ENCODE measurements at regions not wholly inside any gene's neighbourhood (a gene's known extent, or its start where the extent isn't known, plus 50 kb on each side); places are given as distances from the start of the nearest gene placed in this dataset.

- no peak for DNase-seq
Observed at GRCh38 chr7:118713039-118713438, 488.5 kb downstream of the ANKRD7 start.

DNA sequence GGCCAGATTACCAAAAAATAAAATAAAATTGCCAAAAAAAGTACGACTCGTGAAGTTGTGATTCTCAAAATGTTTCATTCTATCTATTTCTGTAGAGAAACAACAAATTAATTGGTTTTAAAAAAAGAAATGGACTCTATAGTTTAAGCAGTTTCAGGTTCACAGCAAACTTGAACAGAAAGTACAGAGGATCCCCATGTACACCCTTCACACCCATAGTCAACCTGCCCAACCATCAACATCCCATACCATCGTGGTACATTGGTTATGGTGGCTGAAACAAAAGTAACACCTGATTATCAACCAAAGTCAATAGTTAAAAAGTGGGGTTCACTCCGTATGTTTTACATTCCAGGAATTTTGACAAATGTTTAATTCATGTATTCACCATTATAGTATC is 496.1 kb downstream of the ANKRD7 start:
- DNase-seq = no peak

GRCh38 chr7:118731854-118732253 is 507.4 kb downstream of the ANKRD7 start:
- no peak for DNase-seq

DNA sequence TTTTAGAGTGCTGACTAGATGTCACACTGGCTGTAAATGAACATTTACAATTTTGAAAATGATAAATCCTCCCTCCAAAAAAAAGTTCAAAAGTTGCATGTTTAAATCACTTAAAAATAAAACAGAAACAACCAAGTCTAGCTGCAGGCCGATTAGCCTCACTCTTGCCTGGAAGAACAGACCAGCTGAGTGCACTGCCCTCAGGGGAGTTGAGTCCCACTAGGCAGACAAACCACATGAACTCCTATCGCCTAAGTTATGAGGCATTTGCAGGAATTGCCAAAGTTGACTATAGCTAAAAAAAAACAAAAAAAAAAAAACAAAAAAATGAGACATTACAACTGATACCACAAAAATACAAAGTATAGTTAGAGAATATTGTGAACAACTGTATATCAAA is 510.0 kb downstream of the ANKRD7 start:
- DNase-seq = no peak

GRCh38 chr7:118735441-118735840 is 510.9 kb downstream of the ANKRD7 start:
- no peak for DNase-seq

DNA sequence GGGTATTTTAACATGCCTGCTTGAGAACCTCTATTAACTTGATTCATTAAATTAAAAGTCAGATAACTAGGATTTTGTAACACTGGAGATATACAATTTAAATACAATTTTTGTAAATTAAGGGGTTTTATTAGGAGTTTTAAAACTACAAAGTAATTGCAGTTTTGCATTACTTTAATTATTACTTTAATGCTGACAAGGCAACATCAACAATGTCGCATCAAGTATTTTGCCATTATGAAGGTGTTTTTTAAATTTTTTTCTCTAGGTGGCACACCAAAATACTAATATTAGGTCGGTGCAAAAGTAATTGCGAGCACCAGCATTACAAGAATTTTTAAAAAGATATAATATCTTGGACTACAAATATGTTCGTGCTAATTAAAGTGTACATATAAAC is 513.4 kb downstream of the ANKRD7 start:
- DNase-seq = no peak

GRCh38 chr7:118745927-118746326 is 521.4 kb downstream of the ANKRD7 start:
- no peak for DNase-seq

- no peak for DNase-seq
Observed at GRCh38 chr7:118747473-118747872, 523.0 kb downstream of the ANKRD7 start.

DNA sequence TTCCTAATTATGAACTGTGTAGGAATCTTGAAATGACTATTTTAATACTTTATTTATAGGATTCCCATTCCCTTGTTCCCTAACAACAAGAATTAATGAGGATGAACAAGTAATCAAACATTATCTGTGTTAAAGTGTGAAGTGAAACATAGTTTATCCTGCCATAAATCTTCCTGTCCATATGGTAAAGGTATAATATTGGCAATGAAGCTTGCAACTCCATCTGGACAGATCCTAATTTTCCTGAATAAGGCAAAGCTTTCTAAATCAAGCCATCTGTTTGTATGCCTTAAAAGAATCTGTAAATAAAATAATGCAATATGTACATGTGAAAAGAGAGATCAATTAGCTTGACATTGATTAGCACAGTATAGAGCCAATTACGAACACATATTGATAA is 529.0 kb downstream of the ANKRD7 start:
- DNase-seq = no peak

DNA sequence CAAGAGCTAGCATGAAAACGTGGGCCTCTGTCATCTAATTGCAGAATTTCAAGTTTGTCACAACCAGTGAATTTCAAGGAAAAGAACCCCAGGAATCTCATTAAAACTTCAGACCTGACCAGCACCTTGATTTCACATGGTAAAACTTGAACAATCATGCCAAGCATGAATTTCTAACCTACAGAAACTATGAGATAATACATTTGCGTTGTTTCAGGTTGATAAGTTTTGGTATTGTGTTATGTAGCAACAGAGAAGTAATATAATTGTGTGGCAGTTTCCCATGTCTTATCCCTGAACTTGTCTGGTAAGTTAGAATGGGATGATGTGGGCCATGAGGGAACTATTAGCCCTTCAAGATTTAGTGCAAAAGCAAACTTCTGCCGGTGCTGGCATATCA is 530.1 kb downstream of the ANKRD7 start:
- DNase-seq = no peak

DNA sequence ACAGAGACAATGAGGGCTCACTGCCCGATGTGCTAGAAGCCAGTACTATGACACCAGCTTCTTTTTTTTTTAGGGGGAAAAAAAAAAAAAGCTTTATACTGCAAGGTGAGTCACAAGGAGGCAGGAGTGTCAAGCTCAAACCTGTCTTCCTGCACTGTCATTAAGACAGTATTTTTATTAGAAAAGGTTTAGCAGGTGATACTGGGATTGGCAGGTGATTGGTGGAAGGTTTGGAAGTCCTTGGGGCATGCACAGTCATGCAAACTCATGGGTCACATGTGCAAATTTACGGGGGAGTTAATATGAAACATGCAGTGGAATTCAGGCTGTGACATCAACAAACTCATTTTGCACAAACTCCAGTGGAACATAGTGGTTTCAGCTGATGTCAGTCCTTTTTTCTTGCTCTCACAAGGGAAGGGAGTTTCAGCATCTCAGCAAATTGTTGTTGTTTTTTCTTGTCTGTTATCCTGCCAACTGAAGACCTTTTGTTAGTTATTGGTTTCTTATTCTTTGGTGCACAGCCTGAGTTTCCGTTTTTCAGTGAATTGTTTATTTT is 530.6 kb downstream of the ANKRD7 start:
- no peak for DNase-seq

DNA sequence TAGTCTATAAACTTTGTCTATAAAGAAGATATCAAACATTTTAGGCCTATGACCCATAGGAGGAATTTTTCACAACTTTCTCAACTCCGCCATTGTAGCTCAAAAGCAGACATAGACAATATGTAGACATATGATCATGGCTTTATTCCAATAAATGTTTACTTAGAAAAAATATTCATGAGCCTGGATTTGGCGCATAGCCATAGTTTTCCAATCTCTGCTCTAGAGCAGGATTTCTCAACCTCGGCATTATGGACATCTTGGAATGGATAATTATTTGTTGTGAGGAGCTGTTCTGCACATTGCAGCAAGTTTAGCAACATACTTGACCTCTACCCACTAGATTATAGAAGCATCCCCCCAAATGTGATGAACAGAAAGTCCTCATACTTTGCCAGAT is 532.6 kb downstream of the ANKRD7 start:
- no peak for DNase-seq

DNA sequence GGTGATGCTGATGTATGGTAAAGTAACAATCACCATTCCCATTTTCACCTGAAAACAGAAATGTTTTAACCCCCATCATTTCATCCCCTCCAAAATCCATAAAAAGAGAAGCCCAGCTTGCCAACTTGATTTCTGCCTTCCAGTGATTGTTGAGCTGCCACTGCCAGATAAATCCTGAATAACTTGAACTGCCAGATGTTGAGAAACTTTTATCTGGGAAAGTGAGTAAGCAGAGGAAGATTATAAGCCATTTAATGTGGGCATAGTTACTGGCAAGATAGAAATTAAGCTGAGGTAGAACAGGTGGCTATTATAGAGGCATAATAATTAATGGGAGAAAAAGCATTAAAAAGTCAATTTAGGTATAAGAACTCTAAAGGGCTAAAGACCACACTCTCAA is 534.1 kb downstream of the ANKRD7 start:
- no peak for DNase-seq

GRCh38 chr7:118759921-118760320 is 535.4 kb downstream of the ANKRD7 start:
- DNase-seq = no peak

DNA sequence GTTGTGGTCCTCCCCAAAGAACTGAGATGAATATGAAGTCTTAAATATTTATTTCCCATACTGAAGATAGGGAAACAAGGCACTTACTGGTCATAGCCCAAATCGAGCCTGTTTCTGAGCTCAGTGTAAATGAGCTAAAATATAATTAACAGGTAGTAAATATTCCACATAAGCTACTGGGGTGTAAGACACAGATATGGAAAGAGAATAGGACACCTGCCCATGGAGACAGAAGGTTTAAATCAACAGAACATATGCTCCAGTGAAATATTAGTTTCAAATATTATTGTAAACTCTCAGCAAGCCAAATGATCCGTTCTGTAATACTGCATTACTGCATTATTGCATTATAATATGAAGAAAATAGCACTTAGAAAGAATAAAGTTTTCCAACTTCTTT is 537.9 kb downstream of the ANKRD7 start:
- DNase-seq = no peak

DNA sequence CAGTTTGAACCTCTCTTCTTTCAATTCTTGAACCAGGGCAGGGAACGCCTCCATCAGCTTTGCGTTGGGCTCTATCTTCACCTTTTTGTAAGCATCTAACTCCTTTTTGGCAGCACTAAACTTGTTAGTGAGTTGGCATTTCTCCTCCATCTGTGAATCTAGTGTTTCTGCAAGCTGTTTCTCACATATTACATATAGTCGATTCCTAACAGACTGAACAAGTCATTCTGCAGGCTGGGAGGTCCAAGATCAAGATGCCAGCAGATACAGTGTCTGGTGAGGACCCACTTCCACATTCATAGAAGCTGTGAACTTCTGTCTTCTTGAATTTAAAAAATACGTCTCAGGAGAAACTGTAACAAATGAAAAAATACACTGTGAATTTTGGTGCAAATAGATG is 539.7 kb downstream of the ANKRD7 start:
- no peak for DNase-seq

GRCh38 chr7:118771672-118772071 is 547.2 kb downstream of the ANKRD7 start:
- DNase-seq = no peak

- no peak for DNase-seq
Observed at GRCh38 chr7:118777308-118777707, 552.8 kb downstream of the ANKRD7 start.

GRCh38 chr7:118792682-118793081 is 568.2 kb downstream of the ANKRD7 start:
- DNase-seq = no peak

DNA sequence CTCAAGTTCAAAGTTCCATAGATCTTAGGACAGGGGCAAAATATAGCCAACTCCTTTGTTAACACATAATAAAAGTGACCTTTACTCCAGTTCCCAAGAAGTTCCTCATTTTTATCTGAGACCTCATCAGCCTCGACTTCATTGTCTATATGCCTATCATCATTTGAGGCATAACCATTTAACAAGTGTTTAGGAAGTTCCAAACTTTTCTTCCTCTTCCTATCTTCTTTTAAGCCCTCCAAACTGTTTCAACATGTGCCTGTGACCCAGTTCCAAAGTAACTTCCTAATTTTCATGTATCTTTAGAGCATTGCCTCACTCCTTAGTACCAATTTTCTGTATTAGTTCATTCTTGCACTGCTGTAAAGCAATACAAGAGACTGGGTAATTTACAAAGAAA is 569.1 kb downstream of the ANKRD7 start:
- peak; percentile 12 to 25 for DNase-seq

DNA sequence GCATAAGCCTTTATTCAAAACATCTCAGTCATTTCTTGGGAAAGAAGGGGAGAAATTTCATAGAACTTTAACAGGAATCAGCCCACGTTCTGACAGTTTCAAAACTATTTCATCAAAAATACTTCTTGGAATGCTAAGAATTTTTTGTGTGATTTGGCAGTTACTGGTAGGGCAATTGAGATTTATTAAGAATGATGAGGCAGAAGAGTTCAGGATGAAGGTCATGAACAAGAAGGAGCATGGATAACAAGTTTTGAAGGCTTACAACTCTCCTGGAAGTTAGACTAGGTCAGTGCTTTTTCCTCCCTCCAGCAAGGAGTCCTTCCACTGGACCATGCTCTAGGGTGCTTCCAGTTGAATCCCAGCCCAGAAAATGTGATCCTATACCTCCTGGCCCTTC is 569.9 kb downstream of the ANKRD7 start:
- DNase-seq = no peak

GRCh38 chr7:118801366-118801765 is 576.9 kb downstream of the ANKRD7 start:
- DNase-seq = no peak

GRCh38 chr7:118802726-118803125 is 578.2 kb downstream of the ANKRD7 start:
- no peak for DNase-seq

GRCh38 chr7:118826246-118826645 is 601.7 kb downstream of the ANKRD7 start:
- no peak for DNase-seq

DNA sequence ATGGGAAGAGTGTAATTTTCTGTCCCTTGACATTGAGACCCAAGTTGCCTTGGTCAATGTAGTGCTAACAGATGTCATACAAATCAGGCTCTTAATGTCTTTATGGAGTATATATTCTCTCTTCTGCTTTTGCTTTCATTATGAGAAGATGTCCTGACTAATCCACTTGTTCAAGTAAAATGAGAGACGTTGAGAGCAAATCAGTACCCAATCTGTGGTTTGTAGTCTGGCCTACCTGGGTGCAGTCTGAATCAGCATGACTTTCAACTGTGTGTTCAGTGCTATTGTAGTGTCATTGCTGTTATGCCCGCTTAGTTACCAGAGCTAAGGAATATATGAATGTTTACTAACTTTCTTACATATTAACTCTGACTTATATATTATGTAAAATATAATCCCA is 612.4 kb downstream of the ANKRD7 start:
- DNase-seq = no peak

DNA sequence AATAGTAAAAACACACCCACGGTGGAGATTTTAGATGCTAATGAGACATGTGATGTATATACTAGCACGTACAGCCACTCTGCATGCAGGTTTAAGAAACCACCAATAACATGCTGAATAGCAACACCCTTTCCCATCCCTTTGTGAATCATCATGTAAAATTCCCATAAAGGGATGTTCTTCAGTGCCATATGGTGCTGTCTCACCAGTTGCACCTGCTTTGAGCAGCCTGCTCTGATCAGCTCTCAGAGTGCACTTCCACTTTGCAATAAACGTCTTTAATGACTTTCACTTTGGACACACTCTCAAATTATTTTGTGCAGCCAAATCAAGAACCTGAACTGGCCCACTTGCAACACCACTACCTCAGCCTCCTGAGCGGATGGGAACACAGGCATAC is 615.0 kb downstream of the ANKRD7 start:
- no peak for DNase-seq
